ENCODE measurements at regions not wholly inside any gene's neighbourhood (a gene's known extent, or its start where the extent isn't known, plus 50 kb on each side); places are given as distances from the start of the nearest gene placed in this dataset.
A peak's percentile ranks its signal among the peaks of the same experiment; 100 is the strongest.
"Not testable (repeated sequence)": the region's sequence is repeated elsewhere in the genome, so short reads cannot be mapped to it uniquely, and the experiment has no call there.

GRCh38 chr4:102397056-102397455 lies 51.8 kb upstream of the SLC39A8 start:
- DNase-seq (ENCODE audit: low read depth), result not testable (repeated sequence)

GRCh38 chr4:102399021-102399420 lies 53.7 kb upstream of the SLC39A8 start:
- no peak for TF ChIP-seq CTCF (conservative IDR thresholded peaks at IDR 0.05; ENCODE audit: low read depth, low read length)
- H3K4me3 ChIP-seq (ENCODE audit: low read depth, low read length), result no peak overlapping the region

More at GRCh38 chr4:102397056-102397455, 51.8 kb upstream of the SLC39A8 start:
- not testable (repeated sequence) for H3K4me3 ChIP-seq (ENCODE audit: low read depth, low read length)

GRCh38 chr4:102400898-102401297 lies 55.6 kb upstream of the SLC39A8 start:
- no peak for DNase-seq (ENCODE audit: low read depth)
- no peak for TF ChIP-seq CTCF (conservative IDR thresholded peaks at IDR 0.05; ENCODE audit: low read depth, low read length)
- H3K4me3 ChIP-seq (ENCODE audit: low read depth, low read length), result no peak overlapping the region

More at GRCh38 chr4:102399021-102399420, 53.7 kb upstream of the SLC39A8 start:
- DNase-seq (ENCODE audit: low read depth), result no peak

- DNase-seq (ENCODE audit: low read depth), result no peak
- no peak for TF ChIP-seq CTCF (conservative IDR thresholded peaks at IDR 0.05; ENCODE audit: low read depth, low read length)
These were observed 56.9 kb upstream of the SLC39A8 start for GRCh38 chr4:102402223-102402622.

GRCh38 chr4:102403116-102403515 lies 57.8 kb upstream of the SLC39A8 start:
- no peak for TF ChIP-seq CTCF (conservative IDR thresholded peaks at IDR 0.05; ENCODE audit: low read depth, low read length)
- no peak for DNase-seq (ENCODE audit: low read depth)
- H3K4me3 ChIP-seq (ENCODE audit: low read depth, low read length), result no peak overlapping the region

More at GRCh38 chr4:102402223-102402622, 56.9 kb upstream of the SLC39A8 start:
- H3K4me3 ChIP-seq (ENCODE audit: low read depth, low read length), result no peak overlapping the region

GRCh38 chr4:102404431-102404969 lies 59.2 kb upstream of the SLC39A8 start:
- no peak overlapping the region for H3K4me3 ChIP-seq (ENCODE audit: low read depth, low read length)
- peak; percentile 13 for DNase-seq (ENCODE audit: low read depth)
- TF ChIP-seq CTCF (conservative IDR thresholded peaks at IDR 0.05; ENCODE audit: low read depth, low read length), result no peak

- H3K4me3 ChIP-seq (ENCODE audit: low read depth, low read length), result no peak overlapping the region
- TF ChIP-seq CTCF (conservative IDR thresholded peaks at IDR 0.05; ENCODE audit: low read depth, low read length), result no peak
- no peak for DNase-seq (ENCODE audit: low read depth)
These were observed 60.6 kb upstream of the SLC39A8 start for GRCh38 chr4:102405821-102406401.

- not testable (repeated sequence) for H3K4me3 ChIP-seq (ENCODE audit: low read depth, low read length); DNase-seq (ENCODE audit: low read depth)
These were observed 65.6 kb upstream of the SLC39A8 start for GRCh38 chr4:102410884-102411283.
